Endothelial cell of umbilical vein (primary cell): ENCODE measurements at regions not wholly inside any gene's neighbourhood (a gene's known extent, or its start where the extent isn't known, plus 50 kb on each side); places are given as distances from the start of the nearest gene placed in this dataset.

ENCODE experiments used
- BruUV-seq: library from RNA; stranded (reverse); fragments of 400-500 nt; replicated peaks from 2 replicates; lab custom pipeline; 2021; lab: Mats Ljungman, UMichigan
- CTCF ChIA-PET: fragments of 300-600, 350-600 bp; sonication (Branson Sonifier 250); formaldehyde crosslinking; loops from one replicate; lab custom pipeline; 2021; ENCODE audit warnings: antibody characterized with exemption, inconsistent platforms; lab: Charles Lee
- POLR2A ChIA-PET: fragments of 300-600, 350-600 bp; sonication (Branson Sonifier 250); formaldehyde crosslinking; loops from one replicate; lab custom pipeline; 2021; ENCODE audit warnings: antibody characterized with exemption, inconsistent platforms; lab: Charles Lee
- DNase-seq: peaks from one replicate; pipeline ENCODE4 v3.0.0-alpha.2; 2011; ENCODE audit warnings: low read depth, low spot score
- FAIRE-seq: peaks from 2 replicates; lab custom pipeline; 2011; peaks lifted over from hg19 to GRCh38; lab: Jason Lieb, UNC
- H2AFZ ChIP-seq: 2 replicates; pipeline ENCODE4 v1.6.0; 2012; ENCODE audit warnings: low read depth, low read length, control low read depth, inconsistent platforms
- H3K27ac ChIP-seq: 2 replicates; pipeline ENCODE4 v1.5.1; 2011; ENCODE audit warnings: low read depth, mild to moderate bottlenecking, control low read depth, low read length, moderate library complexity; ENCODE audit not compliant: insufficient read depth
- H3K27me3 ChIP-seq, 2 experiments: 2 replicates each; pipeline versions ENCODE4 v1.6.0 to v1.6.1; 2011; ENCODE audit warnings: low read length in 2 of 2, mixed read lengths in 1 of 2; ENCODE audit not compliant: control insufficient read depth in 2 of 2, insufficient read depth in 2 of 2
- H3K36me3 ChIP-seq, 2 experiments: 2 replicates in 1 of 2; 3 replicates in 1 of 2; pipeline ENCODE4 v1.5.1; 2011; ENCODE audit warnings: low read length in 2 of 2, mild to moderate bottlenecking in 1 of 2, moderate library complexity in 1 of 2; ENCODE audit not compliant: control insufficient read depth in 2 of 2, insufficient read depth in 2 of 2; ENCODE audit errors: extremely low read depth in 1 of 2
- H3K4me1 ChIP-seq: 3 replicates; pipeline ENCODE4 v1.5.1; 2011; ENCODE audit warnings: mild to moderate bottlenecking, low read length; ENCODE audit not compliant: control insufficient read depth, insufficient read depth; ENCODE audit errors: extremely low read depth
- H3K4me2 ChIP-seq: 2 replicates; pipeline ENCODE4 v1.6.1; 2011; ENCODE audit warnings: low read length, control low read depth, mixed read lengths; ENCODE audit not compliant: insufficient read depth
- H3K4me3 ChIP-seq, 3 experiments: fragments of 200-600 bp in 1 of 3; sonication (generic), shearing (Covaris generic) in 1 of 3; replicated peaks in 1 of 3; 2 replicates each; pipeline ENCODE4 v1.5.1; 2011 to 2016; ENCODE audit warnings: control low read depth in 3 of 3, low read length in 3 of 3, mild to moderate bottlenecking in 2 of 3, inconsistent platforms in 1 of 3, low read depth in 1 of 3, moderate library complexity in 1 of 3; ENCODE audit not compliant: insufficient read depth in 1 of 3
- H3K79me2 ChIP-seq: 2 replicates; pipeline ENCODE4 v1.6.0; 2012; ENCODE audit warnings: low read length, inconsistent platforms; ENCODE audit not compliant: control insufficient read depth, insufficient read depth
- H3K9ac ChIP-seq: replicated peaks from 2 replicates; pipeline ENCODE3; 2011; ENCODE audit warnings: low read length, control low read depth; ENCODE audit not compliant: insufficient read depth; ENCODE audit errors: extremely low read depth
- H3K9me1 ChIP-seq: replicated peaks from 3 replicates; pipeline ENCODE4 v1.6.0; 2011; ENCODE audit warnings: mild to moderate bottlenecking, low read length; ENCODE audit not compliant: control insufficient read depth, insufficient read depth; ENCODE audit errors: extremely low read depth
- H3K9me3 ChIP-seq: replicated peaks from 2 replicates; pipeline ENCODE4 v1.5.1; 2012; ENCODE audit warnings: low read length, inconsistent platforms; ENCODE audit not compliant: control insufficient read depth, insufficient read depth
- H4K20me1 ChIP-seq: replicated peaks from 2 replicates; pipeline ENCODE3; 2011; ENCODE audit warnings: mild to moderate bottlenecking, low read length; ENCODE audit not compliant: control insufficient read depth, insufficient read depth; ENCODE audit errors: extremely low read depth
- EZH2 ChIP-seq: IDR thresholded peaks from 2 replicates; pipeline ENCODE4 v1.6.1; 2012; ENCODE audit warnings: borderline replicate concordance, low read depth, mild to moderate bottlenecking, moderate library complexity, low read length, inconsistent platforms; ENCODE audit not compliant: severe bottlenecking
- FOS ChIP-seq: IDR thresholded peaks from 2 replicates; pipeline ENCODE4 v1.6.1; 2011; ENCODE audit warnings: mild to moderate bottlenecking, low read length, moderate library complexity, borderline replicate concordance; ENCODE audit not compliant: insufficient read depth
- GATA2 ChIP-seq: IDR thresholded peaks from 2 replicates; pipeline ENCODE4 v1.7.0; 2011; ENCODE audit warnings: low read depth, mild to moderate bottlenecking, moderate library complexity, mixed read lengths, low read length; ENCODE audit not compliant: insufficient read length, insufficient read depth
- JUN ChIP-seq: IDR thresholded peaks from 2 replicates; pipeline ENCODE4 v1.6.1; 2011; ENCODE audit warnings: borderline replicate concordance, low read depth; ENCODE audit not compliant: insufficient read length, insufficient read depth
- MAX ChIP-seq: IDR thresholded peaks from 2 replicates; pipeline ENCODE4 v1.6.1; 2011; ENCODE audit not compliant: insufficient read depth, insufficient read length
- MYC ChIP-seq: IDR thresholded peaks from one replicate; pipeline ENCODE4 v1.6.1; 2011; ENCODE audit warnings: mild to moderate bottlenecking, low read depth, low read length
- POLR2AphosphoS5 ChIP-seq: IDR thresholded peaks from 2 replicates; pipeline ENCODE4 v1.6.1; 2012; ENCODE audit warnings: low read depth, mild to moderate bottlenecking, control low read depth, low read length, moderate library complexity; ENCODE audit not compliant: insufficient read depth
- dilution Hi-C: fragments of 300-500 bp; cut with MboI; formaldehyde crosslinking; loops from one replicate; pipeline ENCODE4 v1.15.0; 2019; ENCODE audit warnings: low sequenced_read_pairs; ENCODE audit not compliant: extremely low pct_ligation_motif_present
- intact Hi-C: fragments of 100-400 bp; cut with micrococcal nuclease; formaldehyde crosslinking; loops from one replicate; pipeline ENCODE4 v1.10.0; 2022
- TF ChIP-seq, protein P1 (sequence below), 2 donors: IDR thresholded peaks; 1 replicate in 1 of 2; 2 replicates in 1 of 2; pipeline ENCODE4 v1.5.1; 2011; ENCODE audit warnings: low read length in 2 of 2, mild to moderate bottlenecking in 2 of 2, moderate library complexity in 2 of 2, control low read depth in 1 of 2, inconsistent platforms in 1 of 2, low read depth in 1 of 2; ENCODE audit not compliant: insufficient read depth in 1 of 2; ENCODE audit errors: extremely low read depth in 1 of 2

DNA sequence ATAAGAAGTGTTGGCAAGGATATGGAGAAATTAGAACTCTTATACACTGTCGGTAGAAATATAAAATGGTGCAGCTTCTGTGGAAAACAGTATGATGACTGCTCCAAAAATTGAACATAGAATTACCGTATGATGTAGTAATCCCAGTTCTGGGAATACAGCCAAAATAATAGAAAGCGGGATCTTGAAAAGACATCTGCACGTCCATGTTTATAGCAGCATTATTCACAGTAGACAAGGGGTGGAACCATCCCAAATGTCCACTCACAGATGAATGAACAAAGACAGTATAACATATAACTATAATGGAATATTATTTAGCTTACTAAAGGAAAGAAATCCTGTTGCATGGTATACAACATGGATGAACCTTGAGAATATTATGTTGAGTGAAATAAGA is 257.7 kb downstream of the TDRD15 start:
- no peaks in the 10 kb centered on the region for H3K27me3 ChIP-seq
- H3K9me1 ChIP-seq: no peaks in the 10 kb centered on the region
- no peaks in the 10 kb centered on the region for H3K4me1 ChIP-seq
- FAIRE-seq (no peak), DNase-seq (no peak)
- BruUV-seq: no TSS peak
- no peaks in the 10 kb centered on the region for H4K20me1 ChIP-seq
- peaks cover 2% of the 10 kb centered on the region for H3K9me3 ChIP-seq
- H3K27ac ChIP-seq: no peak overlapping the region
- ChIA-PET CTCF (no interaction called here), POLR2A (no interaction called here)
- no peak overlapping the region for H3K9ac ChIP-seq
- H2AFZ ChIP-seq: no peak overlapping the region
- H3K4me2 ChIP-seq: no peak overlapping the region
- intact Hi-C loops: no loop called here
- no peak overlapping the region for H3K4me3 ChIP-seq
- H3K79me2 ChIP-seq: no peaks in the 10 kb centered on the region
- TF ChIP-seq JUN (no peak), GATA2 (no peak), POLR2AphosphoS5 (no peak), MAX (no peak), FOS (no peak), EZH2 (no peak), MYC (no peak)
- TF ChIP-seq, protein P1, sequence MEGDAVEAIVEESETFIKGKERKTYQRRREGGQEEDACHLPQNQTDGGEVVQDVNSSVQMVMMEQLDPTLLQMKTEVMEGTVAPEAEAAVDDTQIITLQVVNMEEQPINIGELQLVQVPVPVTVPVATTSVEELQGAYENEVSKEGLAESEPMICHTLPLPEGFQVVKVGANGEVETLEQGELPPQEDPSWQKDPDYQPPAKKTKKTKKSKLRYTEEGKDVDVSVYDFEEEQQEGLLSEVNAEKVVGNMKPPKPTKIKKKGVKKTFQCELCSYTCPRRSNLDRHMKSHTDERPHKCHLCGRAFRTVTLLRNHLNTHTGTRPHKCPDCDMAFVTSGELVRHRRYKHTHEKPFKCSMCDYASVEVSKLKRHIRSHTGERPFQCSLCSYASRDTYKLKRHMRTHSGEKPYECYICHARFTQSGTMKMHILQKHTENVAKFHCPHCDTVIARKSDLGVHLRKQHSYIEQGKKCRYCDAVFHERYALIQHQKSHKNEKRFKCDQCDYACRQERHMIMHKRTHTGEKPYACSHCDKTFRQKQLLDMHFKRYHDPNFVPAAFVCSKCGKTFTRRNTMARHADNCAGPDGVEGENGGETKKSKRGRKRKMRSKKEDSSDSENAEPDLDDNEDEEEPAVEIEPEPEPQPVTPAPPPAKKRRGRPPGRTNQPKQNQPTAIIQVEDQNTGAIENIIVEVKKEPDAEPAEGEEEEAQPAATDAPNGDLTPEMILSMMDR (IDR thresholded peaks at IDR 0.05; ENCODE audit: extremely low read depth in 1 of 2, insufficient read depth in 1 of 2, low read depth in 1 of 2, low read length in 2 of 2): no peak
- dilution Hi-C loops: no loop called here
- H3K36me3 ChIP-seq: no peaks in the 10 kb centered on the region
